GDM1 (cell line): ENCODE measurements at regions not wholly inside any gene's neighbourhood (a gene's known extent, or its start where the extent isn't known, plus 50 kb on each side); places are given as distances from the start of the nearest gene placed in this dataset.
"Not testable (repeated sequence)": the region's sequence is repeated elsewhere in the genome, so short reads cannot be mapped to it uniquely, and the experiment has no call there.

Source experiments
- DNase-seq: peaks from one replicate; lab custom pipeline; 2025; lab: John Stamatoyannopoulos, UW

DNA sequence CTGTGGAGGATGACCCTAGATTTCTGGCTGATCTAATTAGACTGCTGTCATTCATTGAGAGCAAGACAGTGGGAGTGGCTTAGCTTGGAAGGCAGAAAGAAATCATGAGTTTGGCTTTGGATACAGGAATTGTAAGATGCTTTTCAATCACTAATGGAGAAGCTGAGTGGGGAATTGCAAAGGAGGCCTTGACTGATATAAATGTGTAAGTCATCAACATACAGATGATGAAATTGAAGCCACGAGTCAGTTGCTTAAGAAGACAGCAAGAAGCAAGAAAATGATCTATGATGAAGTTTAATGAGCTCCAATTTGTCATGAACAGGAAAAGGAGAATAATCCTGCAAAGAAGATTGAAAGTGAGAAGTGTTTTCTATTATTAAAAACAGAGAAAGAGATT, 136.7 kb upstream of the C1QTNF7 start:
- DNase-seq: no peak

DNA sequence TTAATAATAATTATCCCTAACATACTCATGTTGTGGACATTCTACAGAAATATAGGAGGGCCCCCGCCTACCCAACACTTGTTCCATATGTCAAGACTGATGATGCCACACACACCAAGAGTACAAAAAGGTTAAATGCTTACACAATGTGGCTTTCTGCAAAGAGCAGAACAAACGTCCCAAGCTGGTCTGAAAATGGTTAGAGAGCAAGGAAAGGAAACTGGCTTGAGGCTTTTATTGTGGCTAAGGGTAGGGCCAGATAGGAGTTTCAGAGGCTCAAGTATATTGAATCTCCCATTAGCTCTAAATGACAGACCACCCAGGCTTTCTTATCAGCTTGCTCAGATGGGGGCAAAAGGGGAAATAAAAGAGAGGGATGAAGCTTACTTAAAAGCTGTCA, 134.1 kb upstream of the C1QTNF7 start:
- DNase-seq: no peak

DNA sequence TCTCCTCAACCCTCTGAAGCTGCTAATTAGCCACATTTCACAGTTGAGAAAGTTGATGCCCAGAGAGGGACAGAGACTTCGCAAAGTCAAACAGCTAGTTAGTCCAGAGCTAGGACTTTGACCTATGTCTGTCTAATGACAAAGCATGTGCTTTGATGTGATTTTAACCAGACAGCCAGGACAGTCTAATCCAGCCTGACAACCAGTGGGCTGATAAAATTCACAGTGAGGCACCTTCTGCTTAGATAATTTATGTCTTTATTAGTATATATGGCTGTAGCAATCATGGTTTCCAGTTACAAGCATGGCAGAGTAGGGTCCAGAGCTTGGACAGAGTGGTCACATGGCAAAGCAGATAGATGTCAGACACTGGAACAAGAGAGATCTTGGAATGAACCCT, 133.6 kb upstream of the C1QTNF7 start:
- no peak for DNase-seq

DNA sequence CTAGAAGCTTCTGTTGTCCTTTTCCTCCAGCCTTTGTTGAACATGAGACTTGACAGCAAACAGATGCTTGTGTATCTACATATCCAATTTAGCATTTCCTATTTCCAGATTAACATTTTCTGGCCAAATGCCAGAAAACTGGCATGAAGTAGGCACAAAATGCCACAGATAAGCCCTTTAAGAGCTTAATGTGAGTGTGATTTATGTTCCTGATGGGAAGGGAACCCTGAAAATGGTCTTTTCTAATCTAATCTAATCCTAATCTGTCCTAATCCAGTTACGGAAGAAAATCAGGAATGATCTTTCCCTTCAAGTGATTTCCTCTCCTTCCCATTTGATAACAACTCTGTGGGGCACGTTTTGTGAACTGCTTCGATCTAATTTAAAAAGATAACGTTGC, 133.0 kb upstream of the C1QTNF7 start:
- DNase-seq: no peak

DNA sequence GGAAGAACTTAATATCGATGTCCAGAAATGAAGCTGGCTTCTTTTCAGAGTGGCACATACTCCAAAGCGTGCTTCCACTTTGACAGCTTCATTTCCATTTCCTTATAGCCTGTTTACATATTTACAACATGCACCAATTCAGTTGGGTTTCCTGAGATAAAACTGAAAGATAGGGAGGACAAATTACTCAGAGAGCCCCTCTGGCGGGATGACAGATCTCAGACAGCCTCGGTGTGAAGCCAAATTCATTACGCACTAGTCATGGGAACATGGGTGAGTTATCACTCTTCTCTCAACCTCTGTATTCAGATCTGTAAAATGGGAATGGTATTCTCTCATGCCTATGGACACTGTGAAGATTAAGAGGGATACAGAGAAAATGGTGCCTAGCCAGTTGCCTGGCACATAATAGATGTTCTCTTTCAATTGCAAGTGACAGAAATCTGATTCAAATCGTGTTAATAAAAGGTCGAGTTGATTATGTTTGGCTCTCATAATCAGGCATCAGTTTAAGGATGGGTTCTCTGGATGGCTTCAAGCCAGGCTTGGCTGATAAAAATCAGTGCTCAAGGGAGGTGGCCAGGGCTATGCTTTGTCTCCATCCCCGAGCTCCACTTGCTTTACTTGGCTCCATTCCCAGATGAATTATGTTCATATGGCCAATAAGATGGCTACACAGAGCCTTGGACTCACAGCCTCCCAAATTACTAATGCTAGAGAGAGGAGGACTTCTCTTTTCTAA, 132.2 kb upstream of the C1QTNF7 start:
- DNase-seq: no peak

DNA sequence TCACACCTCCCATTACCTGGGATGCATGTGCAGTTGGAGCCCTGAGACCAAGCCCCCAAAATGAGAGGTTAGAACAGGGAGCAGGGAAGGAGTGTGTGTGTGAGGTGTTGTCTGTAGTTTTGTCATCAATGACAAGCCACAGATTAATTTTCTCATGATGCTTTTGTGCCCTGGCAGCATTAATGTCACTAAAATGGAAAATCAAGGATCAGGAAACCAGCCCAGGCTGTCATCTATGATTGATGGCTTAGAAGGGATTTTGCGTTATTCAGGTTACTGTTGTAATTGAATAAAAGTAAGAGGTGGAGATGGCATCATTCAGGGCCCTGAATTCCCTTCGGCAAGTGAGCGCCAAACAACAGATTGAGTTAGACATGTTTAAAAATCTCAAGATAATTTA, 130.5 kb upstream of the C1QTNF7 start:
- no peak for DNase-seq

DNA sequence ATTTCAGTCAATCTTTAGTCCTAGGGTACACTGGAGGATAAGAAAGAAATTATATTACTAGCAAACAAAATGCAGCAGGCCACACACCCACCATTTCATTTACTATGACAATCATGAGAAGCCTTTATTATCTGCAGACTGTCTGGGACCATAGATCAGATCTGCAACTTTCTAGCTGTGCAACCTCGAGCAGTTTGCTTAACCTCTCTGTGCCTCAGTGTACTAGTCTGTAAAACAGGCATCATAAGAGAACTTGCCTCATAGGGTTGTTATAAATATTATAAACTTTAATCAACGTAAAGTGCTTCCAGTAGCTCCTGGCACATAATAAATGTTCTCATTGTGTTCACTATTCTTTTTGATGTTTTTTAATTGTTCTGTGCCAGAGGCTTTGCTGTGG, 128.2 kb upstream of the C1QTNF7 start:
- no peak for DNase-seq

DNA sequence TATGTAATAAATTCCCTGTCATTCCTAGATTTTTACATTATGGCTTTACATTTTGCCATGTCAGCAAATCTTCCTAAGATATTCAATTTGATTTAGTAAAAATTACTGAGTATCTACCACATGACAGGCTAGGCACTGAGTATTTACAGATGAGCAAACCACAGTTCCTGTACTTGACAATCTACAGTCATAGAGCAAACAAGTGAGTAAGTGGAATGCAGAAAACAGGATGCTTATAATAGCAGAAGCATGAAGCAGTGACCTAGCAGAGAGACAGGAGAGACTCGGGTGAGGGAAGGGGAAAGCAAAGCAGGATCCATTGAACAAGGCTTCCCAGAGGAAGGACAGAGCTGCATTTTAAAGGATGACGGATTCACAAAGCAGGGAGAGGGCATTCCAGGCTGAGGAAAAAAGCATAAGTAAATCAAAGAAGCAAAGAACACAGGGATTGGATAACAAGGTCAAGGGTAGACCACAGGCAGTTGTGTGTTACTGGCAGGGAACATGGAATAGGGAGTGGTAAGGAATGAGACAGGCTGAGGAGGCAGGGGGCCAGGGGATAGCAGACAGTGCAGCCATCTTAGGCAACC, 124.7 kb upstream of the C1QTNF7 start:
- no peak for DNase-seq

DNA sequence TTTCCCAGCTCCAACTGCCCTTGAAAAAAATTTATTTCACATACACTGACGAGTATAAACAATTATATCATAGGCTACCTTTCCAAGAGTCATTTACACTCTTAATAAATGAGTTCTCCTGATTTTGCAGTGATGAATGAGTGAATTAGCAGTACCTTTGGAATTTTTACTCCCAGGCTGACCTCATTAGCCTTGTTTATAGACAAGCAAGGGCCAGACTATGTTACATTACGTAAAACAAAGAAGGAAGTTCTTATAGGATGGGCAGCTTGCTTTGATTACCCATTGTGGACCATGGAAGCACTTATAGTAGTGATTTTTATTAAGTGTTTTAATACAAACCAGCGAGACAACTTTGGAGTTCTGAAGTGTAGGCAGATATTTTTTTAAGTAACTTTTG, 112.9 kb upstream of the C1QTNF7 start:
- no peak for DNase-seq

DNA sequence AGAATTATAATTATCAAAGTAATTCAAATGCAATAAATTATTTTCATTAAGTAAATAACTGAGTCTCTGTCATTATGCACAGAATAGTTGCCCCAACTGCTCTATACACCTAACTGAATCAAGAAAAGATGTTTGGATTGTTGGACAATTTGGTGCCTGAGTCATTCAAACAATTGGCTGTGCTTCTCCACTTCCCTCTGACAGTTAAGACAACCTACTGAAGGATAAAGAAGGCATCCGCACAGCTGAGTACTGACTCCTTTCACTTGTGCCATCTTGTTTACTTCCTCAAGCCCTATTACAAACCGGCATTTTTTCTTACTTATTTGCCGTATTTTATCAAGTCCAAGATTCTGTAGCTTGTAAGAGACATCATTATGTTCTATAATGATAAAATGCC, 110.6 kb upstream of the C1QTNF7 start:
- DNase-seq: no peak

DNA sequence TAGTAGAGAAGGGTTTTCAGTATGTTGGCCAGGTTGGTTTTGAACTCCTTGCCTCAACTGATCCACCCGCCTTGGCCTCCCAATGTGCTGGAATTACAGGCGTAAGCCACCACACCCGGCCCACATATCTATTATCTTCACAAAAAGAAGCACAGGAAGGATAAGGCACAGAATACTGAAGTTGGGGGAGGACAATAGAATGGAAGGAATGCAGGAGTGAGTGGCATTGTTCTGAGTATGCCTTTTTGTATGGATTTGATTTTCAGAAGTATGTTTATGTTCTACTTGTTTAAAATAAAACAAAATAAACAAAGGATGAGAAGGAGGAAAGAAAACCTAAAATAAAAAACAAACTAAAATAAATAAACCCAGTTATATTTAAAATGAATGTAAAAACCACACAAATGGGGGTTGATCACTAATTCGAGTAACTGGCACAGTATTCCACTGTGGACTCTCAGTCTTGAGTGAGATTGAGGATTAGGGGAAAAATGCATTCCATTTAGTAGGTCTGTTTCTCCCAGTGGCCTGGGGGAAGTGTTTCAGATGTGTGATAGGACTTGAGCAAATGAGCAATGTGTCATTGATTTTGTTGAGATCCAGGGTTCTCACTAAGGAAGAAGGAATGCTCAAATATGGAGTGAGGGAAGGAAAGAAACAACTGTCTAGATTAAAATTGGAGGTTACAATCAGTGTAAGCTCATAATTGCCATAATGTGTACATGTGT, 109.0 kb upstream of the C1QTNF7 start:
- DNase-seq: no peak

DNA sequence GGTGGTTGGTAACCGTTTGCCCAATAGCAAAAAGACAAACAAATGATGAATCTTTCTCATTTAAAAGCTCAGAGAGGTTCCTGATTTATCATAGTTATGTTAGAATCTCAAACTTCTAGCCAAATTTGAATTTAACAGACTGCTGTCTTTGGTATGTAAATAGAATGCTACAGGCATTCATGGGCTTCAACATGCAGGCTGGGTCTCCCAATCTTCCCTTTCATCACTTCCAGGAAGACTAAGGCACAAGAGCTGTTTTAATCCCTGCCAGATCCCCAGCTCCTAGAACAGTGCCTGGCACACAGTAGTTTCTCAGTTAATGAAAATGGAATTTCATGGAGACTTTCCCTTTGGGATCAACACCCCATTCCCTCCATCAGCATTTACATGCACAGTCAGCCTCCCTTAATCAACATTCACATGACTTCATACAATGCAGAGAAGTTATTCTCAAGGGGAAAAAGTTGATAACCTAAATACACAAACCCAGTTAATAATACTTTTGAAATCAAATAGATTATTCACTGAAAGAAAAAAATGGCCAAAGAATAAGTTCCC, 107.6 kb upstream of the C1QTNF7 start:
- no peak for DNase-seq

DNA sequence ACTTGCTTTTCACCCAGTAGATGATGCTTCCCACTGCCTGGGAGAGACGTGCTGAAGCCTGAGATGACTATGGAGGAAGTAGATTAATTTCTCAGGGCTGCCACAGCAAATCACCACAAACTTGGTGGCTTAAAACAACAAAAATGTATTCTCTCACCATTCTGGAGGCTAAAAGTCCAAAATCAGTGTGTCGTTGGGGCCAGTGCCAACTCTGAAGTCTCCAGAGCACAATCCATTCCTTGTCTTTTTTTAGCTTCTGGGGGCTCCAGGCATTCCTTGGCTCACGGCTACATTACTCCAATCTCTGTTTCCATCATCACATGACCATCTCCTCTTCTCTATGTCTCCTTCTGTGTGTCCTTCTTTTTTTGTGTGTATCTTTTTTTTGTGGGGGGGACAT, 105.8 kb upstream of the C1QTNF7 start:
- DNase-seq: no peak

DNA sequence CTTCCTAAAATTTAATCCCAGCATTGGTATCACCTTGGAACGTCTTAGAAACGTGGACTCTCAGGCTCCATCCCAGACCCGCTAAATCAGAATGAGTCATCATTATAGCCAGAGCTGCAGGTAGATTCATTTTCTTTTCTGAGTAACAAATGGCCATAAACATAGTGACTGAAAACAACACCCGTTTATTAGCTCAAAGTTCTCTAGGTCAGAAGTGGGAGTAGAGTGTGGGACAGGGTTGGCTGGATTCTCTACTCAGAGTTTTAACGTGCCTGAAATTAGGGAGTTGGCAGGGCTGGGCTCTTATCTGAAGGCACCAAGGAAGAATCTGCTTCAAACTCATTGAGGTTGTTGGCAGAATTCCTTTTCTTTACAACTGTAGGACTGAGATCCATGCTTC, 101.8 kb upstream of the C1QTNF7 start:
- DNase-seq: no peak

DNA sequence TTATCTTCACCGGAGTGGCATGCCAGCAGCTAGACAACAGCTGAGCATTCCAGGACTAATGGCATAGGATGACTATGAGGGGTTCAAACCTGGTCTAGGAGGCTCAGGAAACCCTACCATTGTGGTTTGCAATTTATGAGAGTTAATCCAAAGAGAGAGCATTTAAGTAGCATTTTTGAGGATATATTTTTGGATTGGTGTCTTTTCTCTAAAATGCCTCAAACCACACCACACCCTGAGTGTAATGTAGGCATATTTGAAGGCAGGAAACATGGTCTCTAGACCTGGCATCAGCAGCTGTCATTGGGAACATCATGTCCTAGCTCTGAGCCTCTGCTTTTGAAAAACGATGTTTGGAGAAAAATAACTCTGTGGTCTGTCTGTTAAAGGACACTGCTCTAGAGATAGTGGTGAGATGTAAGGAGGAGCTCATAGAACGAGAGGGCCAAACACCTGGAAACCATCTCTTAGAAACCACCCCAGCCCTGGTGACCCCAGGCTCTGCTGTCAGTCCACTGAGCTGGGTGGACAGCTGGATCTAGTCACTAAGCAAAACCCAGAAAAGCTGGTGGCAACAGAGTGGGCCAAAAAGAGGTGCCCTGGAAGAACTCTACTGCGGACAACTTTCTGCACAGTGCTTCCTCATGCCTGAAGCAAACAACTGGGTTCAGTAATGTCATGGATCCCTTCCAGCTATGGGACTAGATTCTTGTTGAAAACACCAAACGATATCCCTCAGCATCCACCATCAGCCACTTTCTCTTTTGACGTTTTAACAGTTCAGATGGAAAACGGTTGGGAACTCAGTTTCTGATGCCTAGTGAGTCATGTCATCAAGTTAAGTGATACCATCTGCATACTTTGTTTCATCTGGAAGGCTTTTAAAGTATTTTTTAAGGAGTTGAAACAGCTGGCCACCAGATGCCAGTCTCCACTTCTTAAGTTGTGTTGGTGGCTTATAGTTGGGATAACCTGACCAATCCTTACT, 100.2 kb upstream of the C1QTNF7 start:
- no peak for DNase-seq

DNA sequence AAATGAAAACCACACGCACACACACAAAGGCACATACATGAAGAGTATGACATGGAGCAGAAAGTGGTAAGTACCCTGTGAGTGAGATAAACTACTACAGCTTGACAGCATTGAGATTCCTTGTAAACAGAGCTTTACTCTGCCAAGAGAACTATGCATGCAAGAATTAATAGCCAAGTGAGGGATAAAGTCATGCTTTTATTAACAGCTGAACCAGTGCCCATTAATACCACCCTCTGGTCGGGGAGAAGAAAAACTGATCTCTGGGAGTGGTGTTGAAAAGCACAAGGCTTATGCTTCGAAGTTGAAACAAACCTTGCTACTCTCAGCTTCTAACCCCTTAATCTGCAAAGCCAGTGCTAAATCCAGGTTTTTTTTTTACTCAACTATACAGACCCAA, 95.9 kb upstream of the C1QTNF7 start:
- DNase-seq: no peak

DNA sequence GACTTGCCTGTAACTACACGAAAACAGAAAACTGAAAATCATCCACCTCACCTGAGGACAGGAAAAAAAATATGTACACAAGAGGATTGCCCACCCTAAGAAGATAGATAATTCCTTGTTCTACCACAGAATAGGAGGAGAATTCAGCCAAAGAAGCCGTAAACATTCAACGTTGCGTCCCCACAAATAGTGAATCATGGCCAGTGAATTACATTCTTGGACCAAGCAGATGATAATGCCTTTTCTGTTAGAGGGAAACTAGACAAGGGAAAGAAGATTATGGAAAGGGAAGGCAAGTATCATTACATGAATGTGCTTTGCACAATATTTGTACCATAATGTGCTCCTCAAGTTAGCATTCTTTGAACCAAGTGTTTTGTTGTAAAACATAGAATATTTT, 95.5 kb upstream of the C1QTNF7 start:
- DNase-seq: no peak

DNA sequence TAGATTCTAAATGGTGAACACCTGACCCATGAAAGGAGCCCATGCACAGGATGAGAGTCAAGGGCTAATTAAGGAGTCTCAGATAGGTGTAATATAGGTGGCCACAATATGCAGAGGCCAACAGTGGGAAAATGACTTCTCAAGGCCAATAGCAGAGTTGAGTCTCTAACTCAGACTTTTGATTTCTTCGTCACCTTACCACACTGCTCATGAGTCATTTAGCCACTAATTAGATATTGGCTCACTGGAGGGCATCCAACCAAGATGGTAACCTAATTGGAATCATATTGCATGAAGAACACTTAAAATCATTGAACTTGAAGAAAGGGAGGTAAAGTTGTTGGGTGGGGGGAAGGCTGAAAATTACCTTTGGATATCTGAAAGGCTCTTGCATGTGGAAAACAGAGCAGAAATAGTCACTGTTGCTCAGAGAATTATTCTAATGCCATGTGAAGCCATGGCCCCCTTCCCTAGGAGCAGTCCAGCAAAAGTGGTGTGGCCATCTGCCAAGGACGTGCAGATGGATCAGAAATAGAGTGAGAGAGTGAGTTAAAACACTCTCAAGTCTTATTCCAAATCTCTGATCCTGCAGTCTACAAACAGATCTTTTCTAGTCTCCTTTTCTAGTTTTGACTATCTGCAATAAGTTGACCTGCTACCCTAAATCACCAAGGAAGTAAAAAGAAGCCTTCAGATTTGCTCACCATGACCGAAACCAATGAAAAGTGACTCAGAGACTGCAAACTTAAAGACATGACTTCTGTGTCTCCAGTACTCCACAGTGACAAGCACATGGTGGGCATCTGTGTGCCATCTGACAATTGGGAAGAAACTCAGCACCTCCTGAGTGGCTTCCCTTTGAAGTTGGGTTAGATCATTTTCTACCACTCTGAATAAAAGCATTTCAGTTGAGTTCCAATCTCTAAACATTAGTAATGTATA, 93.9 kb upstream of the C1QTNF7 start:
- no peak for DNase-seq

DNA sequence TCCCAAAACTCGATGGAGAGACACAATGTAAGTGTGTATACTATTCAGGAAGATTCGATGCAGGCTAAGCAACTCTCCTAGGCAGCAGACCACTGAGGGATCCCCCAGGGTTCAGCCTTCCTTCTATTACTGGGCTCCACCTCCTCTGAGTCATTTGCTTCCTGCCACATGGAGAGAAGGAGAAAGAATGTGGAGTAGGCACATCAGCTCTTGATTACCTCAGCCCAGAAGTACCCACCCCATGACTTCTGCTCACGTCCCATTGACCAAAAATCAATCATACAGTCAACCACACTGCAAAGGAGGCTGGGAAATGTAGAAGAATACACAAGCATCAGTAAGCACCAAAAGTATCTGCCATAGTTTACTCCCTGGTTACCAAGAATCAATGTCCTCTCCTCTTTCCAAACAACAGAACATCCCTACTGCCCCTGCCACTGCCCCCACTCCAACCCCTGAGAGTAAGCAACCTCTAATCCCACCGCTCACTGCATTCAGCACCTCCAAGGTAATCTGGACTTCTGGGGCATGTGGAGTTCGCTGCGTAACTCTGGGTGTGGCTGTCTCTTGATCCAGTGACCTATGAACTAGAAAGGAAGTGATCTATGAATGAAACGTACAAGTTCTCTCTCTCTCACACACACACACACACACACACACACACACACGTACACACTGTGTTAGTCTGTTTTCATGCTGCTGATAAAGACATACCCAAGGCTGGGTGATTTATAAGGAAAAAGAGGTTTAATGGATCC, 91.2 kb upstream of the C1QTNF7 start:
- DNase-seq: no peak

DNA sequence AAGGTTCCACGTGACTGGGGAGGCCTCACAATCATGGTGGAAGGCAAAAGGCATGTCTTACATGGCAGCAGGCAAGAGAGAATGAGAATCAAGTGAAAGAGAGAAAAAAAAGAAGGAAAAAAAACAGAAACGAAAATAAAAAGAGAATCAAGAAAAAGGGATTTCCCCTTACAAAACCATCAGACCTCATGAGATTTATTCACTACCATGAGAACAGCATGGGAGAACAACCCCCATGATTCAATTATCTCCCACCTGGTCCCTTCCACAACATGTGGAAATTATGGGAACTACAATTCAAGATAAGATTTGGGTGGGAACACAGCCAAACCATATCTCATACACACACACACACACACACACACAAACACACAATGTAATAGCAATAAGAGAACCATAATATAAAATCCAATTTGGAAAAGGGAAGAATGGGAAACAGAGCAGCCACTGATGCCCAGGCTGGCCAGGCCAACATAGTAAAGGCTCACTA, 90.6 kb upstream of the C1QTNF7 start:
- DNase-seq: not testable (repeated sequence)
